BLaER1 (cell line): ENCODE measurements at regions not wholly inside any gene's neighbourhood (a gene's known extent, or its start where the extent isn't known, plus 50 kb on each side); places are given as distances from the start of the nearest gene placed in this dataset.

Experiments
- H3K27ac ChIP-seq: shearing (Covaris generic); formaldehyde crosslinking; 2 replicates; pipeline ENCODE4 v1.8.1; 2022
- H3K27me3 ChIP-seq: shearing (Covaris generic); formaldehyde crosslinking; 2 replicates; pipeline ENCODE4 v1.8.1; 2022
- H3K36me3 ChIP-seq: shearing (Covaris generic); formaldehyde crosslinking; 2 replicates; pipeline ENCODE4 v1.8.1; 2022
- H3K4me1 ChIP-seq: shearing (Covaris generic); formaldehyde crosslinking; 2 replicates; pipeline ENCODE4 v1.8.1; 2022
- H3K4me2 ChIP-seq: shearing (Covaris generic); formaldehyde crosslinking; 2 replicates; pipeline ENCODE4 v1.8.1; 2022
- H3K4me3 ChIP-seq: shearing (Covaris generic); formaldehyde crosslinking; 2 replicates; pipeline ENCODE4 v1.8.1; 2022
- H3K9ac ChIP-seq: shearing (Covaris generic); formaldehyde crosslinking; 2 replicates; pipeline ENCODE4 v1.8.1; 2022
- H3K9me3 ChIP-seq: shearing (Covaris generic); formaldehyde crosslinking; 2 replicates; pipeline ENCODE4 v1.8.1; 2022
- H4K20me1 ChIP-seq: shearing (Covaris generic); formaldehyde crosslinking; 2 replicates; pipeline ENCODE4 v1.8.1; 2022
- Cebpa-rat ChIP-seq: shearing (Covaris generic); IDR thresholded peaks from 2 replicates; pipeline ENCODE4 v1.8.1; 2022

DNA sequence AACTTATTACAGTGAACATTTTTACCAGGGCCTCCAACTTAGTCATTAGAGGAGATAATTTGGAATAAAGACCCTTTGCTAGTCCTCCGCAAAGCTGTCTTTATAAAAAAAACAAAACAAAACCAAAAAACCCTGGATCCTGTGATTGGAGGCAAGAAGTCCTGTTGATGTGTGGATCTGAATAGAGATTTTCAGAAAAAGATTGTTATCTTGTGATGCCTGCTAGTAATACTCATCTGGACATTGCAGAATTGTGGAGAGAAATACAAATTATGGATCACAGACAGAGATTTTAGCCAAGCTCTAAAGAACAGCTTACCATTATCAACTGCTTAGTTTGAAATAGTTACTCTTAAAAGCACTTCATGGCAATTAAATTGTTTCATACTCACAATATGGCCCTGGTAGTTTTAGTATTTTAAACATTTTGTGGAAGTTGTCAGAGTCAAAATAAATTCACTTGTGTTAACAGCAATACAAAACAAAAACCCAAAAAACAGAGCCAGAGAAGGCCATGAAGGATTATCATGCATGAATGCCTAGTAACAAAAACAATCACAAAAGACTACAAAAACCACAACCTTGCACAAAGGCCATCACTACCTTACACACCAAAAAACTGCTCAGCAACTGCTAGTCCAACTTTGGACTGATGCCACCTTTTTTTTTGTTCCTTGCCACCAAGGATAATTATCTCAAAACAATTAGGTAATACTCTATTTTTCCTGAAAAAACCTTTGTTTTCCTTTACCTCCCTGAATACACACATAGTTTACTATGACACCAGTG, 514.5 kb upstream of the SLIT2 start:
- Histone ChIP-seq H3K9me3 (peaks cover 21% of the 10 kb centered on the region), H3K9ac (no peak overlapping the region), H4K20me1 (no peaks in the 10 kb centered on the region), H3K27me3 (no peaks in the 10 kb centered on the region), H3K27ac (no peak overlapping the region), H3K36me3 (no peaks in the 10 kb centered on the region), H3K4me2 (peak overlapping the region; percentile 4; the same call in 1 of the 2 replicates), H3K4me1 (peaks cover 46% of the 10 kb centered on the region), H3K4me3 (no peak overlapping the region)
- no peak for TF ChIP-seq Cebpa-rat

DNA sequence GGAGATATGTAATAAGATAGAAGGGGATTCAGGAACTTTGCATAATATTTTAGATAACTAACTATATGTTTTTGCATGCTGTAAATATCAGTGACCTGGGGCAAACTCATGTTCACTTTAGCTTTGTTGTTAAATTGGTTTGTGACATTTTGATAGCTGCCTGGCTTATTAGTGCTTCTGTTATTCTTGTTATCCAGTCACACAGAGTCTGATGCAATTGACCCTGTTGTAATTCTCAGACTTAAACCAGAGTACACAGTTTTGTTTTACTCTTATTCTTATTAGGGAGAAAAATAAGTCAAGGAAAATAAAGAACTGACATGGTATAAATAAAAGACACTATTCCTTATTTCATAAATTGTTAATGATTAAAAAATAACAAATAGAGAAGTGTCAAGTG, 516.7 kb upstream of the SLIT2 start:
- H3K36me3 ChIP-seq: no peaks in the 10 kb centered on the region
- TF ChIP-seq Cebpa-rat: no peak
- peaks cover 24% of the 10 kb centered on the region for H3K9me3 ChIP-seq
- H4K20me1 ChIP-seq: no peaks in the 10 kb centered on the region
- H3K4me2 ChIP-seq: no peak overlapping the region
- no peak overlapping the region for H3K27ac ChIP-seq
- peaks cover 41% of the 10 kb centered on the region for H3K4me1 ChIP-seq
- no peaks in the 10 kb centered on the region for H3K27me3 ChIP-seq
- H3K4me3 ChIP-seq: no peak overlapping the region
- H3K9ac ChIP-seq: no peak overlapping the region

DNA sequence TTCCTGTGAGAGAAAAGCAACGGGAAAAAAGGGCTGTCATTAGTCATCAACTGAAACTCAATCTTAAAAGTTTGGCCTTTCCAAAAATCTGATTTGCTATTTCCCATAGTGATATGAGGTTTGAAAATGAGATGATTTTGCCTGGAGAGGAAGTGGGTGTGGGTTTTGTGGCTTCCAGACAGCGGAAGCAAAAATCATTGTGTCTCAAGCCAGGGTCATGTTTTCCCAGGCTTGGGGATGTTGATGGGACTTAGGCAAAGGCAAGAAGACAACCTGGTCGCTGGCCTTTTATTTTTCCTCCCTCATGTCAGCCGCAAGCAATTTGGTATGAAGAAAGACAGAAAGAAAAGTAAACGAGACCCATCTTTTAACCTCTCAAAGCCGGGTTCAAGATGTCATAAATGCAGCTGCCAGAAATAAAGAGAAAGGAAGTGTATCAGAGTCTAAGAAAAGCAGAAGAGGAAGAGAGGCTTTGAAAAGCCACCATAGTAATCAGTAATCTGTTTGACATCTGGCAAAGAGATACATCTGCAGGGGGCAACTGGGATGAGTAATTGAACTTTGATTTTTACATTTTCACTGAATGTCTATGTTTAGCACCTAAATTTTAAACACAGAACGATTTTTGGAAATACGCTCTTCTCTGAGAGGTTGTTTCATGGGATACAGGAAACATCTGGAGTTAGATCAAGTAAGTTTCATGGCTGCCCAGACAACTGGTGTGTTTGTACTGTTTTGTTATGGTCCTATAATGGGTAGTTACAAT, 521.6 kb upstream of the SLIT2 start:
- H3K4me3 ChIP-seq: peak overlapping the region; percentile 33; the same call in 1 of the 2 replicates
- peaks cover 11% of the 10 kb centered on the region; the same call in 1 of the 2 replicates for H3K9me3 ChIP-seq
- H4K20me1 ChIP-seq: no peaks in the 10 kb centered on the region
- no peak for TF ChIP-seq Cebpa-rat
- peaks cover 31% of the 10 kb centered on the region for H3K4me1 ChIP-seq
- peak overlapping the region; percentile 68 for H3K27ac ChIP-seq
- no peak overlapping the region for H3K9ac ChIP-seq
- no peaks in the 10 kb centered on the region for H3K27me3 ChIP-seq
- peak overlapping the region; percentile 86 for H3K4me2 ChIP-seq
- no peaks in the 10 kb centered on the region for H3K36me3 ChIP-seq

DNA sequence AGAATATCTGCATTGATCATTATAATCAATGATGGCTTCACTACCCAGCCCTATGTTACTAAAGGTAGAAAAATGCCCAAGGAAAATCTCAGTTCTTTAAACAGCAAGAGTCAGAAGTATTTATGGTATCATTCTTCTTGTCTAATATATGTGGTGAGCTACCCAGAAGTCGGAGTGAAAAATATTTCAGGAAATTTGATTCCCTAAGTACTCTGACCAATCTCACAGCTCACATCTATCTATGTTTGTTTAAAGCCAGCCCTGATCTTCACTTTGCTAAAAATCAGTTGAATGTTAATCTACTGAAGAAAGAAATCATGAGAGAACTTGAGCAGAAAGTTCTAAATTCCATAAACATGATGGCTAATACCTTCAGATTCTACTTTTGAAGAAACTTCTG, 522.9 kb upstream of the SLIT2 start:
- no peaks in the 10 kb centered on the region for H3K27me3 ChIP-seq
- peaks cover 6% of the 10 kb centered on the region; the same call in 1 of the 2 replicates for H3K9me3 ChIP-seq
- H3K36me3 ChIP-seq: no peaks in the 10 kb centered on the region
- TF ChIP-seq Cebpa-rat: no peak
- H3K9ac ChIP-seq: no peak overlapping the region
- H3K4me3 ChIP-seq: no peak overlapping the region
- no peak overlapping the region for H3K27ac ChIP-seq
- peaks cover 31% of the 10 kb centered on the region for H3K4me1 ChIP-seq
- H4K20me1 ChIP-seq: no peaks in the 10 kb centered on the region
- peak overlapping the region; percentile 86 for H3K4me2 ChIP-seq

DNA sequence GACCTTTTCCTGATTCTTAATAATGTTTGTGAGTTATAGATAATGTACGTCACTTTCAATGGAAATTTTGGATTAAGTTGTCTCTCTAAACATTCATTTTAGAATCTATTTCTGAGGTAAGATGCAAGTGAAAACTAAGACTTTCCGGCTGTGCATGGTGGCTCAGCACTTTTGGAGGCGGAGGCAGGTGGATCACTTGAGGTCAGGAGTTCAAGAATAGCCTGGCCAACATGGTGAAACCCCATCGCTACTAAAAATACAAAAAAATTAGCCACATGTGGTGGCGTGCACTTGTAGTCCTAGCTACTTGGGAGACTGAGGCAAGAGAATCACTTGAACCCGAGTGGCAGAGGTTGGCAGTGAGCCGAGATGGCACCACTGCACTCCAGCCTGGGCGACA, 524.6 kb upstream of the SLIT2 start:
- H3K36me3 ChIP-seq: no peaks in the 10 kb centered on the region
- H3K27me3 ChIP-seq: no peaks in the 10 kb centered on the region
- H3K4me3 ChIP-seq: no peak overlapping the region
- no peak overlapping the region for H3K4me2 ChIP-seq
- H3K27ac ChIP-seq: no peak overlapping the region
- no peak for TF ChIP-seq Cebpa-rat
- H3K4me1 ChIP-seq: peaks cover 31% of the 10 kb centered on the region
- H3K9ac ChIP-seq: no peak overlapping the region
- peaks cover 6% of the 10 kb centered on the region; the same call in 1 of the 2 replicates for H3K9me3 ChIP-seq
- no peaks in the 10 kb centered on the region for H4K20me1 ChIP-seq

DNA sequence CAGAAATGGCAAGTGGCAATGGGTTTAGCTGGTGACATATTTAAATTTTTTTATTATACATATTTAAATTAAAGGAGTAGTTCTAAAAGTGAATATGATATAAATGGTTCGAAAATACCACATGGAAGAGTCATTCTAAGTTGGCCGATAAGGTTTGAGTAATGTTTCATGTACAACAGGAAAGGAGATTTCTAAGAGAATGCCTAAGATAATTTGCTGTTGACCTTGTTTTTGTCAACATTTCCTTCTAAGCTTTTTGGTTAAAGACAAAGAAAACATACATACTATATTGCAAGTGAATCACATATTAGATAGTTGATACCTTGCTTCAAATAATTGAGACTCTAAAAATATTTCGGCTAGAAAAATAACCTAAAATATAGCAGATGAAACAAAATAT, 526.6 kb upstream of the SLIT2 start:
- no peaks in the 10 kb centered on the region for H3K27me3 ChIP-seq
- peaks cover 29% of the 10 kb centered on the region for H3K4me1 ChIP-seq
- 0 out of 2 replicates have a peak, but pooled peaks cover 3% of the 10 kb centered on the region for H3K9me3 ChIP-seq
- H3K36me3 ChIP-seq: no peaks in the 10 kb centered on the region
- no peak overlapping the region for H3K4me2 ChIP-seq
- no peaks in the 10 kb centered on the region for H4K20me1 ChIP-seq
- H3K27ac ChIP-seq: no peak overlapping the region
- no peak for TF ChIP-seq Cebpa-rat
- H3K9ac ChIP-seq: no peak overlapping the region
- no peak overlapping the region for H3K4me3 ChIP-seq

DNA sequence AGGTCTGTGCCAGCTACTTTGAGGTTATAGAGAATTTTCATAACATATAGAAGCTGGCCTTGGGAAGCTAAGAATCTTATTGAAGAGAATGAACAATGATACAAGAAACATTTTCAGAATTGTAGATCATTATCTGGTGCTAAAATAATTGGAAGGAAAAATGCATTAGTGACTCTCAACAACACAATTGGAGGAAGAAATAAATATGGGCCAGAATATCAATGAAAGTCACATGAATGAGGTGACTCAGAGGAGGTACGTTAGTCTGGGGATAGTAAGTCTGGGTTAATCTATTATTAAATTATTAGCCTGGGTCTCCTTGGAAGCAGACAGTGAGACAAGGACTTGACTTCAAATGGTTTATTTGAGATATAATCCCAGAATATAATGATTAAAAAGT, 529.3 kb upstream of the SLIT2 start:
- no peak overlapping the region for H3K9ac ChIP-seq
- no peak overlapping the region for H3K27ac ChIP-seq
- no peak for TF ChIP-seq Cebpa-rat
- no peak overlapping the region for H3K4me3 ChIP-seq
- peaks cover 11% of the 10 kb centered on the region for H3K4me1 ChIP-seq
- H3K9me3 ChIP-seq: peaks cover 8% of the 10 kb centered on the region; the same call in 1 of the 2 replicates
- H3K4me2 ChIP-seq: no peak overlapping the region
- no peaks in the 10 kb centered on the region for H4K20me1 ChIP-seq
- no peaks in the 10 kb centered on the region for H3K36me3 ChIP-seq
- H3K27me3 ChIP-seq: no peaks in the 10 kb centered on the region

DNA sequence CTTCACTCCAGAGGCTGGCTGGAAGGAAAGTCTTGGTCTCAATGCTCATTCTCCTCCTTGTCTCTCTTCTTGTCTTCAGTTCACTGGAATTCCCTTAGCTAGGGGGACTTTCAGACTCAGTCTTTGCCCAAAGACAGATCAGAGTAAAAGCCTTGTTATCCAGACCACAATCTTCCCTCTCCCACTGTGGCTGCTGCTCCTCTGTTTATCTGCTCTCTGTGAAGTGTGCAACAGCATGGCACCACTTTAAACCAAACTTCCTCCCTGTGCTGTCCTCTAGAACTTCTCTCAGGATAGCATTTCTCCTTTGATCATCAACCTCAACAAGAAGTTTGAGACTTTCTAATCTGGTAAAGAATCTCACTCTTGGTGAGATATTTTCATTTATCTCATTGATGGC, 530.1 kb upstream of the SLIT2 start:
- Histone ChIP-seq H3K4me3 (no peak overlapping the region), H3K27me3 (no peaks in the 10 kb centered on the region), H4K20me1 (no peaks in the 10 kb centered on the region), H3K9ac (no peak overlapping the region), H3K9me3 (peaks cover 8% of the 10 kb centered on the region; the same call in 1 of the 2 replicates), H3K4me2 (peak overlapping the region; percentile 50), H3K27ac (no peak overlapping the region), H3K4me1 (peaks cover 11% of the 10 kb centered on the region), H3K36me3 (no peaks in the 10 kb centered on the region)
- TF ChIP-seq Cebpa-rat: no peak

DNA sequence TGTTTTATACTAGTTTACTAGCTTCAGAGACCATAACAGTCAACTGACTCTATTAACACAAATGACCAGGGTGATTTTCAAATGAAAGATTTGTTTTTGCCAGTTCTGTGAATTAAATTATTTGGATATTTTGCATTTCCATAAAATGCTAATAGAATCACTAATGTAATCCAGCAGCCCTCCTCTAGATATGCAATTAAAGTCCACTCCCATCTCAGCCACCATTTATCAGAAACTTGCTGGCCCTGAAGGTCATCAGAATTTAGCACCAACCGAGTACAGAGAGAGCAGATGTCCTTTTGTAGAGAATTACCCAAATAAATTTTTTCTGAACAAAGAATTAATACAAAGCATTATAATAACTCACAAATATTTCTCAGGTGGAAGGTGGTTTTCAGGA, 531.1 kb upstream of the SLIT2 start:
- H3K36me3 ChIP-seq: no peaks in the 10 kb centered on the region
- no peaks in the 10 kb centered on the region for H4K20me1 ChIP-seq
- H3K4me2 ChIP-seq: no peak overlapping the region
- H3K27me3 ChIP-seq: no peaks in the 10 kb centered on the region
- H3K4me3 ChIP-seq: no peak overlapping the region
- H3K9me3 ChIP-seq: peaks cover 8% of the 10 kb centered on the region; the same call in 1 of the 2 replicates
- H3K27ac ChIP-seq: no peak overlapping the region
- peaks cover 11% of the 10 kb centered on the region for H3K4me1 ChIP-seq
- TF ChIP-seq Cebpa-rat: no peak
- H3K9ac ChIP-seq: no peak overlapping the region

DNA sequence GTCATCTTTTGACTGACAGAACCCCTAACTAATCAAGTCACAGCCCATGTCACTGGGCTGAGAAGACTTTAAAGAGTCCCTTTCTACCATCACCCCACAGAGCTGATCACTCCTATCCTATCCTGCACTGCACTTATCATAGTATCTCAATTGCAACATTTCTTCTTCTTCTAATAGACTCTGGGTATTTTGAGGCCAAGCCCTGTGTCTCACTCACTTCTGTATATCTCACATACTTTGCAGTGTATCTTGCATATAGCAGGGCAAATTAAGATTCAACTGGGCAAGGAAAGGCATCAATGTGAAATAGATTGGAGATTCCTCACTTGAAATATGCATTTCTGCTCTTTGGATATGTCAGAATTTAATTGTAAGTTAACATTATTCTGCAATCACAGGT, 531.5 kb upstream of the SLIT2 start:
- peaks cover 11% of the 10 kb centered on the region for H3K4me1 ChIP-seq
- H3K27me3 ChIP-seq: no peaks in the 10 kb centered on the region
- no peak for TF ChIP-seq Cebpa-rat
- H3K27ac ChIP-seq: no peak overlapping the region
- H4K20me1 ChIP-seq: no peaks in the 10 kb centered on the region
- H3K4me3 ChIP-seq: no peak overlapping the region
- no peak overlapping the region for H3K4me2 ChIP-seq
- peaks cover 8% of the 10 kb centered on the region; the same call in 1 of the 2 replicates for H3K9me3 ChIP-seq
- no peaks in the 10 kb centered on the region for H3K36me3 ChIP-seq
- H3K9ac ChIP-seq: no peak overlapping the region
